ENCODE measurements at regions not wholly inside any gene's neighbourhood (a gene's known extent, or its start where the extent isn't known, plus 50 kb on each side); places are given as distances from the start of the nearest gene placed in this dataset.
"Not testable (repeated sequence)": the region's sequence is repeated elsewhere in the genome, so short reads cannot be mapped to it uniquely, and the experiment has no call there.

DNA sequence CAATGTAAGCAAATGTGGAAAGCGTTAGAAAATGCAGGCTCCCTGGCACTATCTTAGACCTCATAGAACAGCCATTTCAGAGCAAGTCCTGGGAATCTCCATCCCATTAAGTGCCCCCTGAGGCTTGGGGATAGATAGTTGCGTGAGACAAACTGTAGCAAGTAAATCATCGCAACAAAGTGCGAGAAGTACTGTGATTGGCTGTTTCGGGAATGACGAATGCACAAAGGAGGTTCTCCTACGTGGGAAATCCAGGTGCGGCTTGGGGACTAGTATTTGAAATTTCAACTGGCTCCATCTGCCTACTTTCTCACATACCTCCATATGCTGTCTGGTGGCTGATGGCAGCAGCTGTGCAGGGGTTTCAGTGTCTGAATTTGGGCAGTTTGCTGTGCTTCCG lies 84.5 kb downstream of the PLEKHG1 start:
- no peak for DNase-seq

DNA sequence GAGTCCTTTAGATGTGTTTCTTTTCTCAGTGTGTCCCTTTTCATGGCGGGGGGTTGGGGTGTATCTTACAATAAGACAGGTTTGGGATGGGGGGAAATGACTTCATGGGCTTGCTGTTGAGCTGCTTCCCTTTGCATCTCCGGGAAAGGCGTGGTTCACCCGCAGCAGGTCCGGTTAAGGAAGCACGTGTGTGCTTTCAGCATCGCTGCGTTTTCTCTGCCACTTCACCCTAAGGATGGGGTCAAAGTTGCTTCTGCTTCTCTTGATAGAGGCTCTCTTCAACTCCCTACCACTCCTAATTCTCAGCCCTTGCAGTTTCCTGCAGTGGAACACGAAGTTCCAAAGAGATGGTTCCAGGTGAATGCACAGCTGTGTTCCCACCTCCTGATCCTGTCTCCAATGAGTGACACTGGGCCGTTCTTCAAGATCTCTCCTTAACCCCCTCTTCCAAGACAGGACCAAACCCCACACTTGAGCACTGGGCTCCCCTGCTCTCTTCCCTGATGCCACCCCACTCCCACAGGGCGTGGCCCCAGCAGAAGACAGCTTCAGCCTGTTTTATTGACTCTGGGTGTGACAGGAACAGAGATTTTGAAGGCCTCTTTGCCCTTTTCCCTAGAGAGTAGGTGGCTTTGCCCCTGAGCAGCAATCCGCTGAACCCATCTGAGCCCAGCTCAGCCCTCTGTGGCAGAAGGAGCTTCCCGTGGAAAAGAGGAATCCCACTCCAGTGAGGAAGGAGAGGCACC lies 85.2 kb downstream of the PLEKHG1 start:
- DNase-seq: no peak

GRCh38 chr6:150685860-150686259 lies 86.2 kb downstream of the PLEKHG1 start:
- peak; percentile 55 to 63 for DNase-seq

DNA sequence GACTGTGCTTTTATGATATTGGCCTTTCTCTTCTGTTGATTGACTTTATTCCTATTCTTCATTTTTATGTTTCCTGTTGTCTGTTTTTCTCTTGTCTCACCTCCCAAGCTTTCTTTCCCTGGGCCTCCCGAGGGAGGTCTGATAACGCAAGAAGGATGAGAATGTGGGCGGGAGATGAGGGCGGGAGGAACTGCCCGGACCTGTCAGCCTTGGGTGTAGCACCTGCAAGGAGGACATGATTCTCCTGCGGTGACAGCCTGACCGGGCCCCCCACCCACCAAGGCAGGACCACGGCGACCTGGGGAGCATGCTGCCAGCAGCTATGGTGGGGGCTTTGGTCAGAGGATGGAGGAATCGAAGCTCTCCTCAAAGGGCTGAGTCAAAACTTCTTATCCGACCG lies 86.9 kb downstream of the PLEKHG1 start:
- DNase-seq: no peak

GRCh38 chr6:150687508-150687907 lies 87.8 kb downstream of the PLEKHG1 start:
- DNase-seq: no peak

GRCh38 chr6:150689900-150690590 lies 90.4 kb downstream of the PLEKHG1 start:
- DNase-seq: no peak

DNA sequence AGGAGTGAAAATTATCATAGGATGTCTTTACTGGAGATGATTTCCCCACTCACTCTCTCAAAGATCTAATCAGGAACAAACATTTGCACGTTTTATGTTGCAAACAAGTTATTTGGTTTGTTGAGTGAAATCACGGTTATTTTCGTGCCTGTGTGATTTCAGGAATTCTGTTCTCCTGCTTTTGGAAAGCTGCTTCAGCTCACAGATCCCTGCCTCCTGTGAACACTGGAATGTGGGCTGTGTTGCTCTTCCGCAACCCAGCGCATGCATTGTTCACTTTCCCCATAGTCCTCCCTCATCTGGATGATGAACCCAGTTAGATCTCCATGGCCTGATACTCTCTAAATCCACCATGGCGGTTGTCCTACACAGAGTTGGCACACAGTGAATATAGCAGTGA lies 91.0 kb downstream of the PLEKHG1 start:
- no peak for DNase-seq

- DNase-seq: no peak
Observed at GRCh38 chr6:150691463-150691862, 91.8 kb downstream of the PLEKHG1 start.

GRCh38 chr6:150692604-150693003 lies 92.9 kb downstream of the PLEKHG1 start:
- DNase-seq: no peak

DNA sequence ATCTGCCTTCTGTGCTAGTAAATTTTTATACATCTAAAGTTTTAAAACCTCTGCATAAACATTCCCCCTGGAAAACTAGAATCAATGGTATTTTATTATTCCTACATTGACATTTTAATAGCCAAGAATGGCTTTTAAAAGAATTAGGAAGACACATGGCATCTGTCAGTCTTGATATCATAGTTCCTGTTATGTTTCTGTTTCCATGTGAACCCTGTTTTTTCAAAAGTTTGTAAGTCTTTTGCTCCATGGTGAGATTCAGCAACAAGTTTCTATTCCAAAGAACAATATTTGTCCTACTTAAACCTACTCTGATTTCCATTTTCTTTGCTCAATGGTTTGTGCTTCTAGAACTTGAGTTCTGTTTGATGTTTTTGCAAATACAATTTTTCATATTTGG lies 95.2 kb downstream of the PLEKHG1 start:
- DNase-seq: no peak

- DNase-seq: no peak
Observed at GRCh38 chr6:150695652-150696051, 96.0 kb downstream of the PLEKHG1 start.

- DNase-seq: no peak
Observed at GRCh38 chr6:150696190-150696589, 96.5 kb downstream of the PLEKHG1 start.

DNA sequence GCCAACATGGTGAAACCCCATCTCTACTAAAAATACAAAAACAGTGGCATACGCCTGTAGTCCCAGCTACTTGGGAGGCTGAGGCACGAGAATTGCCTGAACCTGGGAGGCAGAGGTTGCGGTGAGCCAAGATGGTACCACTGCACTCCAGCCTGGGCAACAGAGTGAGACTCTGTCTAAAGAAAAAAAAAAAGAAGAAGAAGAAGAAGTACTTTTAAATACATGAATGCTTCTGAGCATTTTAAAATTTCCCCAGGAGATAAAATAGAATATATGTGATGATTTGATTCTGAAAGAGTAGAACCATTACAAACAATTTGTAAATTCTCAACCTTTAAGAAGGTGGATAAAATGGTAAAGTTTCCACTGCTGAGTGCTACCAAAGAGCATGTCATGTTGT lies 97.2 kb downstream of the PLEKHG1 start:
- DNase-seq: not testable (repeated sequence)

DNA sequence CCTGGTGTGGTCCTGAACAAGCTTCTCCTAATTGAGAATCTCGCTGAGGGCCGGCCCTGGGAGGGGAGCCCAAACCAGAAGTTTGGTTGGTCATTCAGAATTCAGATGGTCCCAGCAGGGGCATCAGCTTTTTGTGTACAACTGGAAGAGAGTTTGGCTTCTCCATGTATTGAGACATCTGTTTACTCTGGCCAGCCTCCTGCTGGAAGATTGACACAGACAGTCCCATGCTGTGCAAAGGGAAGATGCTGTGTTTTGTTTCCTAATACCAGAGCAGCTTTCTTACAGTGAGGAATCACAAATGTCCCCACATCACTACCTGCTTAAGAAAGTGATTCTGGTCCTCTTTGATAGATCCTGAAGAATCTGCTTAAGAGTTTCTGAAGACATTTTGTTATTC lies 97.8 kb downstream of the PLEKHG1 start:
- no peak for DNase-seq

DNA sequence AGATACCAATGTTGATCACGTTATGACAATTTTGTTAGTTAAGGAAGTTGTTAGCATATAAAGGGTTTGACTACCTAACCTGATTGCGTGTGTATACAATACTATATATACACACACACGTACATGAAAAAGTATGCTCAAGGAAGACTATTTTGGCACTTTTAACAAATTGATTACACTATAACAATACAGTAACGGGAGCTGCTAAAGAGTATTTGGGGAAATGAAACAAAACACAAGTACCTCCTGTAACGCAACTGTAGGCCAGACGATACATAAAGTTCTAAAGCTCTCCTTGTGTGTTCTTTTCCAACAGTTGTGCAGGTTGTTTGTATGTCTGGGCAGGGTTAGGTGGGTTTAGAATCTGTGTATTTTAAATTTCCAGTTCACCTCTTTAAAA lies 98.7 kb downstream of the PLEKHG1 start:
- DNase-seq: no peak

DNA sequence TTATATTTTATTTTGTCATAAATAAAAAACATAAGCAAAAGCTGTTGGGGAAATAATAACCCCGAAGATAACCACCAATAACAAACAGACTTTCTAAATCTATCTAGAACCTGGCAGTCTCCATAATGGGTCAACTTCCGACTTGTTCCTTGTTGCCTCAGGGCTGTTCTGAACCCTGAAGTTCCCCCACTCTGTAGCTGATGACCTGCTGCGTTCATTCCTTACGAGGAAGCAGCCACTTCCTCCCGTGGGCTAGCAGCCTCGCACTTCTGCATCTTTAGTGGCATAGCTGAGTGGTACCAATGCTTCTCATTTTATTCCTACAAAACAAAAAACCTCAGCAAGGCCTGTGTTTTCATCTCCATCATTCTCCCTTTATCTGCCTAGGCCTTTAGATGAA lies 103.0 kb downstream of the PLEKHG1 start:
- DNase-seq: no peak

- no peak for DNase-seq
Observed at GRCh38 chr6:150704447-150705192, 104.9 kb downstream of the PLEKHG1 start.

DNA sequence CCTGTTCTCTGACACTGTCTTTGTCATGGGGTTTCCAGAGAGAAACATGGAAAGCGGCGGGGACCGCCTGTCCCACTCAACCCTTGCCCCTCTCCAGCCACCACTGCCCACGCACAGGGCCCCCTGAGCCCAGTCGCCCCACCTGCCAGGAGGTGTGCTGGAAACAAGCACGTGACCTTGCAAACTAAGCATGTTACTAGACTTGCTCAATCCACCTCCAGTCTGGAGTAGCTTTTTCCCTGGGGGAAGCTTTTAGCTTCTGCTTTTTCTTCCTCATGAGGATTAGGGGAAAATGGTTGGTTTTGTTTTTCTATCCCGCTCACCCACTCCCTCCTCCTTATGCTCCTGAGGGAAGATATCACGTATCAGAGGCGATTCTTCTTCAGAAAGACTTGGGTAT lies 105.7 kb downstream of the PLEKHG1 start:
- no peak for DNase-seq

- no peak for DNase-seq
Observed at GRCh38 chr6:150710236-150710635, 110.6 kb downstream of the PLEKHG1 start.

- DNase-seq: no peak
Observed at GRCh38 chr6:150711061-150711460, 111.4 kb downstream of the PLEKHG1 start.

DNA sequence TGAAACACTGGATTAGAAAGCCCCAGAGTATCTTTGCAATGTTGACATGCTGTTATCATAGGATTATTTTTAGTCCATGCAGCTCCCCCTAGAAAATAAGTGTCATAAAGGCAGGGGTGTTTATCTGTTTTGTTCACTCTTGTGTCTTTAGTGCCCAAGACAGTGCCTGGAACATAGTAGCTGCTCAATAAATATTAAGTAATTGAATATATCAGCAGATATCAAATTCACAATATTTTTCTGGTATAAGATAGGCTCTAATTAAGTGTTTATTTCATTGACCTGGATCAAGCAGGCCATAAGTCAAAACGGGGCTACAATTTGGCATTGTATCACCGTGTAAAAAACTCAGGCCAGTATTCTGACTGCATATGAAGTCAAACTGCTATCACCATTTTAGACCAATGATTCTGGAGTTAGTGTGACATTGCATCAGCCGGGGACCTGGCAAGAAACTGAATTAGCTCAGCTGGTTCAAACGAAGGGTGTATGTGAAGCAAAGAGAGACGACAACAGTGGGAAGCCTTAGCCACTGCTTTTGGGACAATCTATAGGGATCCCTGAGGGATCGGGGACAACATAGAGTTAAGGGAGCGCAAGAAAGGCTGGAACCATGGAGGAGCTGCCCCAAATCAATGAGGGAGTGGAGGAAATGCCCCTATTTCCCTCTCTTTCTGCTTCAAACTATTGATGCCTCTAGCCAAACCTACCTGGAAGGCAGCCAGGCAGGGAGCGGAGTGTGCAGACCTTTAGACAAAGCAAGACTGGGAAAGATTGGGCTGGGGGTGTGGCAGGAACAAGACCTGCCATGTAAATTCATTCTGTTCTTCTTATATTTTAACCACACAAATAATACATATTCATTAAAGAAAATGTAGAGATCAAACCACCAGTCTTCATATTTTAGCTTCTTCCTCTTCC lies 112.2 kb downstream of the PLEKHG1 start:
- no peak for DNase-seq

DNA sequence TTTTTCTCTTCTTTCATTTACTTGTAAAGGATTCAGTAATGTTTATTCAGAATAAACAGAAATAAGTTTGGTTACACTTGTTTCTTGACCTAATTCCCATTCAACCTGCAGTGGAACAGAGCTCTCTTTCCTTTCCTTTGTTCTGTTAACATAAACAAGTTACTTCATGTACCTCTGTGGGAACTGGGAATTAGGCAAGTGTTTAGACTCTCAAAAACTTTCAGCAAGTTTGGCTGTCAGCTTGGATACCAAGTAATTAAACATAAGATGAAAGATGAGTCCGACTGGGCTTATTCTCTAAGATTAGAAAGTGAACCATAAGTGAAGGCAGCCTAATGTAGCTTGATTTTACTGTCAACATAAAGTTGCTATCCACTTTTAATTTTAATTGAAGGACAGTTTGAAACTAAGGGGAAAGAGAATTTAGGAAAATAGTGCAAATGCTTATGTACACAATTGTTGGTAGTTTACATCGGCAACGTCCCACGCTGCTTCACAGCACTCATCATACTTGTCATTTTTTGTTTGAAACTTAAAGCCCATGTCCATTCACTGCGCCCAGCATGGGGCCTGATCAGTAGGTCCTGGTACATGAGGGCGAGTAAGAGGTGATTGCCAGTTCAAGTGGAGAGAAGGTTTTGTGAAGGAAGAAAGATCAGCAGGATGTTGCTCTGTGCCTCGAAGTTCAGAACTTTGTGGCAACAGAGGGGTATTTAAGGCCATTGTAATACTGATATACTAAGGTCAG lies 113.0 kb downstream of the PLEKHG1 start:
- DNase-seq: no peak
